SK-N-SH treated with all-trans-retinoic acid at 6 μM for 48 hours (cell line): ENCODE measurements at regions not wholly inside any gene's neighbourhood (a gene's known extent, or its start where the extent isn't known, plus 50 kb on each side); places are given as distances from the start of the nearest gene placed in this dataset.

Source experiments
- ARNTL ChIP-seq: fragments of 450-650 bp; formaldehyde crosslinking; IDR thresholded peaks from 2 replicates; pipeline ENCODE4 v1.5.0; 2020; ENCODE audit warnings: low read depth, mild to moderate bottlenecking, moderate library complexity, borderline replicate concordance
- CSDC2 ChIP-seq: fragments of 250-450 bp; sonication (Bioruptor Pico); IDR thresholded peaks from 2 replicates; pipeline ENCODE4 v1.5.0; 2020; ENCODE audit warnings: mild to moderate bottlenecking, moderate library complexity
- ESRRG ChIP-seq: fragments of 250-450 bp; sonication (Bioruptor Pico); IDR thresholded peaks from 2 replicates; pipeline ENCODE4 v1.6.1; 2021; ENCODE audit warnings: mild to moderate bottlenecking
- OSR1 ChIP-seq: fragments of 250-450 bp; sonication (Bioruptor Pico); IDR thresholded peaks from 2 replicates; pipeline ENCODE4 v1.8.0; 2022; ENCODE audit warnings: moderate library complexity, mild to moderate bottlenecking, inconsistent platforms
- PPARA ChIP-seq: fragments of 250-450 bp; sonication (Bioruptor Pico); IDR thresholded peaks from 2 replicates; pipeline ENCODE4 v1.5.0; 2020; ENCODE audit warnings: mild to moderate bottlenecking, borderline replicate concordance
- SNAI2 ChIP-seq: fragments of 250-450 bp; sonication (Bioruptor Pico); IDR thresholded peaks from 2 replicates; pipeline ENCODE4 v1.5.0; 2020; ENCODE audit warnings: mild to moderate bottlenecking, moderate library complexity
- ZC3H10 ChIP-seq: fragments of 250-450 bp; sonication (Bioruptor Pico); IDR thresholded peaks from 2 replicates; pipeline ENCODE4 v1.5.1; 2021; ENCODE audit warnings: mild to moderate bottlenecking, moderate library complexity
- ZFP3 ChIP-seq: fragments of 250-450 bp; sonication (Bioruptor Pico); IDR thresholded peaks from 2 replicates; pipeline ENCODE4 v1.5.0; 2020; ENCODE audit warnings: mild to moderate bottlenecking, moderate library complexity
- ZFP30 ChIP-seq: fragments of 450-650 bp; formaldehyde crosslinking; IDR thresholded peaks from 2 replicates; pipeline ENCODE4 v1.5.0; 2022; ENCODE audit warnings: mild to moderate bottlenecking, moderate library complexity
- ZNF565 ChIP-seq: fragments of 450-650 bp; formaldehyde crosslinking; conservative IDR thresholded peaks from 2 replicates; pipeline ENCODE4 v1.5.0; 2020; ENCODE audit warnings: low read depth, mild to moderate bottlenecking, moderate library complexity
- ZNF8 ChIP-seq: fragments of 450-650 bp; formaldehyde crosslinking; IDR thresholded peaks from 2 replicates; pipeline ENCODE4 v1.5.0; 2020; ENCODE audit warnings: mild to moderate bottlenecking, moderate library complexity
- TF ChIP-seq, protein P1 (sequence below): fragments of 250-450 bp; sonication (Bioruptor Pico); IDR thresholded peaks from 2 replicates; pipeline ENCODE4 v1.8.0; 2021; ENCODE audit warnings: low read depth, mild to moderate bottlenecking, moderate library complexity, borderline replicate concordance
- TF ChIP-seq, protein P2 (sequence below): fragments of 250-450 bp; sonication (Bioruptor Pico); IDR thresholded peaks from 2 replicates; pipeline ENCODE4 v1.5.0; 2020; ENCODE audit warnings: mild to moderate bottlenecking, moderate library complexity
- TF ChIP-seq, protein P3 (sequence below): fragments of 250-450 bp; sonication (Bioruptor Pico); IDR thresholded peaks from 2 replicates; pipeline ENCODE4 v1.5.1; 2020; ENCODE audit warnings: low read depth, mild to moderate bottlenecking, moderate library complexity

DNA sequence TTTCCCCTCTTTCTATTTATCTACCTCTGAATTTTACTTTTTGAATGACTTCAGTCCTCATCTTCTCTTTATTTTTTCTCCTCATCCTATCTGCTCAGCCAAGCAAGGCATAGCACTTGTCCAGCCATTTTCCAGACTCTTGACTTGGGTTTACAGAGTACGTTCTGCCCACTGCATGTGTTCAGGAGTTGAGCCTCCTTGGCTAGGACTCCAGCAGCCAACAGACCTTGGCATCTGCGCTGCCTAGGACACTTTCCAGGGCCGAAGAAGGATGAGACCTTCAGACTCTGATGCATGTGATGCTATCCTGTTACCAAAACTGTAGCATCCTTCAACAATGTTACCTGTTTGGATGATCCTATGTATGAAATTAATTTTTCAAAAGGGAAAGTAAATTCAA lies 59.7 kb downstream of the HES1 start:
- TF ChIP-seq SNAI2 (no peak), PPARA (CRISPR knock-in tag) (no peak), ZFP3 (CRISPR knock-in tag) (no peak), ZNF8 (no peak), CSDC2 (CRISPR knock-in tag) (no peak), ESRRG (CRISPR knock-in tag) (no peak), OSR1 (CRISPR knock-in tag) (no peak), ZNF565 (CRISPR knock-in tag) (no peak), ZFP30 (no peak), ZC3H10 (CRISPR knock-in tag) (no peak), ARNTL (no peak)
- TF ChIP-seq, protein P1, sequence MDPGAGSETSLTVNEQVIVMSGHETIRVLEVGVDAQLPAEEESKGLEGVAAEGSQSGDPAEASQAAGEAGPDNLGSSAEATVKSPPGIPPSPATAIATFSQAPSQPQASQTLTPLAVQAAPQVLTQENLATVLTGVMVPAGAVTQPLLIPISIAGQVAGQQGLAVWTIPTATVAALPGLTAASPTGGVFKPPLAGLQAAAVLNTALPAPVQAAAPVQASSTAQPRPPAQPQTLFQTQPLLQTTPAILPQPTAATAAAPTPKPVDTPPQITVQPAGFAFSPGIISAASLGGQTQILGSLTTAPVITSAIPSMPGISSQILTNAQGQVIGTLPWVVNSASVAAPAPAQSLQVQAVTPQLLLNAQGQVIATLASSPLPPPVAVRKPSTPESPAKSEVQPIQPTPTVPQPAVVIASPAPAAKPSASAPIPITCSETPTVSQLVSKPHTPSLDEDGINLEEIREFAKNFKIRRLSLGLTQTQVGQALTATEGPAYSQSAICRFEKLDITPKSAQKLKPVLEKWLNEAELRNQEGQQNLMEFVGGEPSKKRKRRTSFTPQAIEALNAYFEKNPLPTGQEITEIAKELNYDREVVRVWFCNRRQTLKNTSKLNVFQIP (CRISPR knock-in tag), result no peak
- TF ChIP-seq, protein P2, sequence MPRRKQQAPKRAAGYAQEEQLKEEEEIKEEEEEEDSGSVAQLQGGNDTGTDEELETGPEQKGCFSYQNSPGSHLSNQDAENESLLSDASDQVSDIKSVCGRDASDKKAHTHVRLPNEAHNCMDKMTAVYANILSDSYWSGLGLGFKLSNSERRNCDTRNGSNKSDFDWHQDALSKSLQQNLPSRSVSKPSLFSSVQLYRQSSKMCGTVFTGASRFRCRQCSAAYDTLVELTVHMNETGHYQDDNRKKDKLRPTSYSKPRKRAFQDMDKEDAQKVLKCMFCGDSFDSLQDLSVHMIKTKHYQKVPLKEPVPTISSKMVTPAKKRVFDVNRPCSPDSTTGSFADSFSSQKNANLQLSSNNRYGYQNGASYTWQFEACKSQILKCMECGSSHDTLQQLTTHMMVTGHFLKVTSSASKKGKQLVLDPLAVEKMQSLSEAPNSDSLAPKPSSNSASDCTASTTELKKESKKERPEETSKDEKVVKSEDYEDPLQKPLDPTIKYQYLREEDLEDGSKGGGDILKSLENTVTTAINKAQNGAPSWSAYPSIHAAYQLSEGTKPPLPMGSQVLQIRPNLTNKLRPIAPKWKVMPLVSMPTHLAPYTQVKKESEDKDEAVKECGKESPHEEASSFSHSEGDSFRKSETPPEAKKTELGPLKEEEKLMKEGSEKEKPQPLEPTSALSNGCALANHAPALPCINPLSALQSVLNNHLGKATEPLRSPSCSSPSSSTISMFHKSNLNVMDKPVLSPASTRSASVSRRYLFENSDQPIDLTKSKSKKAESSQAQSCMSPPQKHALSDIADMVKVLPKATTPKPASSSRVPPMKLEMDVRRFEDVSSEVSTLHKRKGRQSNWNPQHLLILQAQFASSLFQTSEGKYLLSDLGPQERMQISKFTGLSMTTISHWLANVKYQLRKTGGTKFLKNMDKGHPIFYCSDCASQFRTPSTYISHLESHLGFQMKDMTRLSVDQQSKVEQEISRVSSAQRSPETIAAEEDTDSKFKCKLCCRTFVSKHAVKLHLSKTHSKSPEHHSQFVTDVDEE (CRISPR knock-in tag), result no peak
- TF ChIP-seq, protein P3, sequence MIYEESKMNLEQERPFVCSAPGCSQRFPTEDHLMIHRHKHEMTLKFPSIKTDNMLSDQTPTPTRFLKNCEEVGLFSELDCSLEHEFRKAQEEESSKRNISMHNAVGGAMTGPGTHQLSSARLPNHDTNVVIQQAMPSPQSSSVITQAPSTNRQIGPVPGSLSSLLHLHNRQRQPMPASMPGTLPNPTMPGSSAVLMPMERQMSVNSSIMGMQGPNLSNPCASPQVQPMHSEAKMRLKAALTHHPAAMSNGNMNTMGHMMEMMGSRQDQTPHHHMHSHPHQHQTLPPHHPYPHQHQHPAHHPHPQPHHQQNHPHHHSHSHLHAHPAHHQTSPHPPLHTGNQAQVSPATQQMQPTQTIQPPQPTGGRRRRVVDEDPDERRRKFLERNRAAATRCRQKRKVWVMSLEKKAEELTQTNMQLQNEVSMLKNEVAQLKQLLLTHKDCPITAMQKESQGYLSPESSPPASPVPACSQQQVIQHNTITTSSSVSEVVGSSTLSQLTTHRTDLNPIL (CRISPR knock-in tag), result no peak
